ENCODE measurements at regions not wholly inside any gene's neighbourhood (a gene's known extent, or its start where the extent isn't known, plus 50 kb on each side); places are given as distances from the start of the nearest gene placed in this dataset.

DNA sequence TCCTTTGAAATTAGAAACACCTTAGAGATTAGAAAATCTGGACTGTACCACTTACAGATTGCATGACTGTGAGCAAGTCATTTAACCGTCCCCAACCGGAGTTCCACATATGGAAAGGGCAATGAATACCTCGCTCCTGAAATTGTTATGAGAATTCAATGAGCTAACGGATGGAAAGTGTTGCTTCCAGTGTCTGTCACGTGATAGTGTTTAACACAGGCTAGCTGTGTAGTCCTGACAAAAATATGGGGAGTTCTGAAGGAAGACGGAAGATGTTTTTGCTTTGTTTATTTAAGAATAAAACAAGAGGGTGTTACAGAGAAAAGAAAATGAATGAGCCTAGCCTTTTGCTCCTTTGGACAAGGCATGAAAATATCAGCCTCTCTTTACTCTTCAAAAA, 150.7 kb upstream of the SEMA6D start:
- no peak overlapping the region for H3K4me3 ChIP-seq (ENCODE audit: low read length)
- no peak for DNase-seq (ENCODE audit: low read depth)
- TF ChIP-seq, protein P1, sequence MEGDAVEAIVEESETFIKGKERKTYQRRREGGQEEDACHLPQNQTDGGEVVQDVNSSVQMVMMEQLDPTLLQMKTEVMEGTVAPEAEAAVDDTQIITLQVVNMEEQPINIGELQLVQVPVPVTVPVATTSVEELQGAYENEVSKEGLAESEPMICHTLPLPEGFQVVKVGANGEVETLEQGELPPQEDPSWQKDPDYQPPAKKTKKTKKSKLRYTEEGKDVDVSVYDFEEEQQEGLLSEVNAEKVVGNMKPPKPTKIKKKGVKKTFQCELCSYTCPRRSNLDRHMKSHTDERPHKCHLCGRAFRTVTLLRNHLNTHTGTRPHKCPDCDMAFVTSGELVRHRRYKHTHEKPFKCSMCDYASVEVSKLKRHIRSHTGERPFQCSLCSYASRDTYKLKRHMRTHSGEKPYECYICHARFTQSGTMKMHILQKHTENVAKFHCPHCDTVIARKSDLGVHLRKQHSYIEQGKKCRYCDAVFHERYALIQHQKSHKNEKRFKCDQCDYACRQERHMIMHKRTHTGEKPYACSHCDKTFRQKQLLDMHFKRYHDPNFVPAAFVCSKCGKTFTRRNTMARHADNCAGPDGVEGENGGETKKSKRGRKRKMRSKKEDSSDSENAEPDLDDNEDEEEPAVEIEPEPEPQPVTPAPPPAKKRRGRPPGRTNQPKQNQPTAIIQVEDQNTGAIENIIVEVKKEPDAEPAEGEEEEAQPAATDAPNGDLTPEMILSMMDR (conservative IDR thresholded peaks at IDR 0.05; ENCODE audit: low read length) = no peak

DNA sequence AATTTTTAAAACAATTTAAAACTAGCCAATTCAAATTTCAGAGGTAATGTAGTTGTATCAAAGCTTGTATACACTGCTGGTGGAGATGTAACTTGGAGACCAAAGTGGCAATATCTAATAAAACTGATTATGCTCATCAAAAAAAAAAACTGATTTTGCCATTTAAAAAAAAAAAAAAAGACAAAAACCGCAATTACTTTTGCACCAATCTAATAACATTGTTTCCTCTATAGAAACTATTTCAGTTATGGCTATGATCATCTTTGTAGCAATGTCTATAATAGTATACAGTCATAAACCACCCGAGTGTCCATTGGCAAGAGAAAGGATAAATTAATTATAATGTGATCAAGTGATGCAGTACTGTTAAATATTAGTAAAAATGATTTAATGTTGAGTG, 149.3 kb upstream of the SEMA6D start:
- no peak for DNase-seq (ENCODE audit: low read depth)
- no peak overlapping the region for H3K4me3 ChIP-seq (ENCODE audit: low read length)
- TF ChIP-seq, protein P1 (conservative IDR thresholded peaks at IDR 0.05; ENCODE audit: low read length) = no peak

DNA sequence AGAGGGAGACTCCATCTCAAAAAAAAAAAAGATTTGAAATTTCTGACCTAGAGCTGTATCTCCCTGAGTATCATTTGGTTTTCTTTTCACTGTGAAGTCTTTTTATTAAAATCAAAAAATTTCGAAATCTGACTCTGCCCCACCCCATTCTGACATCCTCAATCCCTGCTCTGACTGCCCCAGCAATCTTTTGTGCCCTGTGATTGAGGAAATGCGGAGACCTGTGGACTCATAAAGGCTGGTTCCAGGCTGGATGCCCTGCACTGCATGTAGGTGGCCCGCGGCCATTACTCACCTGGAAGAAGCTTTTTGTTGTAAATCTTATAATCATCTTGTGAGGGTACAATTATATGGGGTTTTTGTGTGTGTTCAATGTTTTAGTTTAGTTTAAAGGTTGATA, 147.3 kb upstream of the SEMA6D start:
- no peak overlapping the region for H3K4me3 ChIP-seq (ENCODE audit: low read length)
- no peak for DNase-seq (ENCODE audit: low read depth)
- TF ChIP-seq, protein P1 (conservative IDR thresholded peaks at IDR 0.05; ENCODE audit: low read length) = no peak

DNA sequence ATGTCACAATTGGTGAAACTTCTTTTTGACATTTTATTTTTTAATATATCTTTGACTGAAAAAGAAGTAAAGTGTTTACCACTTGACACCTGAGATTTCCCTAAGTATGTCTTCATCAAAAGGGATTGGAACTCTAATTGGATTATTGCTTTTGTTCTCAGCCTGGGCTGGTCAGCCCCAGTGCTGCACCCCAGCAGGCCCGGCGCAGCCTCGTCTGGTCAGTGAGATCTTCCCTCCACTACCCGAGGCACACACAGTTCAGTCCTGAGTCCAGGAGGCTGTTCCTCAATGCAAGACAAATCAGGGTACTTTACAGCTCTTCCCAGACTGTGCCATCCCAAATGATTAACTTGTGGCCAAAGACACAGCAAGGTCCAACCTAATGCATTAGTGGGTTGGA, 146.9 kb upstream of the SEMA6D start:
- TF ChIP-seq, protein P1 (conservative IDR thresholded peaks at IDR 0.05; ENCODE audit: low read length) = no peak
- no peak overlapping the region for H3K4me3 ChIP-seq (ENCODE audit: low read length)
- no peak for DNase-seq (ENCODE audit: low read depth)

DNA sequence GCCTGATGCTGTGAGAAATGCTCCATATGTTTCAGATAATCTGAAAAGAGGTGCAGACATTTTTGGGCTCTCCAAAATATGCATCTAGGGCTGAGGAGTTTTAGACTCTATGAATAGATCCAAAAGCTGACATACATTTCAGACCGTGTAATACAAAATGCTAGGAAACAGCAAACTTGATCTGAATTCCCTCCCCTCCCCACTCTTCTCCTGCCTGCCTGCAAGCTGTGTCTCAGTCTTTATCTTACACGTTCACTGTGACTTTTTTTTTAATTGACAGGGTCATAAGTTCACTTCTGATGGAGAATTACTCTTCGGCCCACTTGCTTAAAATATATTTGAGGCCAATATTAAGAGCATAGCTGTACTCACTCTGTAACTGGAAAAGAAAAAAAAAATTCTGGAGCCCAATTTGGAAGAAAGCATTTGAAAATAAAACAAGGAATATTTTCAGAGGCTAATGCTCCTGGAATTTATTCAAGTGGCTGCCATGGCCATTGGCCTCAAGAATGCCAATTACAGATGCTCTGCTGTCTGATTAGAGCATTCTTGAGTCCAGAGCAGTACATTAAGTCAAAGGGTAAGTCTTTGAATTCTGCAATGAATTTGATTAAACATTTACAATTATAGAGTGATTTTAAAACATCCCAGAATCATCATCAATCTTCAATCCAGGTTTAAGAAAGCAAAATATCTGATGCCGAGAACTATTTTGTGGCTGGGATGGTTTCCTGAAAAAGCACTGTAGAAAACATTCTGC, 146.2 kb upstream of the SEMA6D start:
- H3K4me3 ChIP-seq (ENCODE audit: low read length) = no peak overlapping the region
- peak; percentile 32 for DNase-seq (ENCODE audit: low read depth)
- TF ChIP-seq, protein P1 (conservative IDR thresholded peaks at IDR 0.05; ENCODE audit: low read length) = no peak

DNA sequence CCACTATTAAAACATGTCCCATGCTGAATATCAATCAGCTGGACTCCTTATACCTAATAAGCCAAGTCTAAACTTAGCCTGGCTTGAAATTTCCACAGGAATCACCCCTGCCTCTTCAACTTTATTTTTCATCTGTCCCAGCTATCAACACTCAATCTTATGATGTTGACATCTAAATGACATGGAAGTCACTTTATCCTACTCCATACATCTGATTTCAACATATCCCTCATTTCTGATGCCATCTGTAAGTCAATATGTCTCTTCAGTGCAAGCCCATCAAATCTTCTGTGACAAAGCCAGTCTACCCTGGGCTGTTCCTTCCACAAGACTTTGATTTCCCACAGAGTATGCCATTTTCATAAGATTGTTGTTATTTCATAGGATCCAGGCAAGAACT, 143.6 kb upstream of the SEMA6D start:
- TF ChIP-seq, protein P1 (conservative IDR thresholded peaks at IDR 0.05; ENCODE audit: low read length) = no peak
- no peak for DNase-seq (ENCODE audit: low read depth)
- no peak overlapping the region for H3K4me3 ChIP-seq (ENCODE audit: low read length)

DNA sequence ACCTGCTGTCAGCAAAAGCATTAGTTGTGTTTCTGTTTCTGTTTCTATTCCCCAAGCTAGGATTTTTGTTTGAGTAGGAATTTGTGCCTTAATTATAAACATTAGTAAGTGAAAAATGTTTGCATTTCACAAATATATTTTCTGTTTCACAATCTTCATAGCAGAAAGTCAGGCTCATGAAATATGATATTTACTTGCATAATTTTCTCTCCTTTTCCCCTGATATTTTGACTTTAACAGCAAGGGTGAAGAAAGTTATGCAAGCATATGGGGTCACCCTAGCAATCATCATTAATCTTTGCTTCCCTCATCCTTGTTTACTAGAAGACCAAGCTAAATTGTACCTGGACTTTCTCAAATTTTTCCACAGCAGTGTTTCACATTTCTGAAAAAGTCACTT, 140.3 kb upstream of the SEMA6D start:
- TF ChIP-seq, protein P1 (conservative IDR thresholded peaks at IDR 0.05; ENCODE audit: low read length) = no peak
- peak; percentile 3 for DNase-seq (ENCODE audit: low read depth)
- no peak overlapping the region for H3K4me3 ChIP-seq (ENCODE audit: low read length)
